ENCODE measurements at regions not wholly inside any gene's neighbourhood (a gene's known extent, or its start where the extent isn't known, plus 50 kb on each side); places are given as distances from the start of the nearest gene placed in this dataset.

DNA sequence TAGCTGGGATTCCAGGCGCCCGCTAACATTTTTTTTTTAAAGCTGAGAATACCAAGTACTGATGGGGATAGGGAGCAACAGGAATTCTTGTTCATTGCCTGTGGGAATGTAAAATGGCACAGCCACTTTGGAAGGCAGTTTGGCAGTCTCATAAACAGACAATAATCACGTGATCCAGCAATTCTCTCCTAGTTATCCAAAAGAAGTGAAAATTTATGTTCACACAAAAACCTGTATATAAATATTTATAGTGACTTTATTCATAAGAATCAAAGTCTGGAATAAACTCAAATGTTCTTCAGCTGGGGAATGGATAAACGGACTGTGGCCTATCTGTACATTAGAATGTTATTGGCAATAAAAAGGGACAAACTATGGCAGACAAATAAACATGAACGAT is 72.5 kb upstream of the NEO1 start:
- H3K27ac ChIP-seq (ENCODE audit: low read length): no peak overlapping the region
- TF ChIP-seq, protein P1, sequence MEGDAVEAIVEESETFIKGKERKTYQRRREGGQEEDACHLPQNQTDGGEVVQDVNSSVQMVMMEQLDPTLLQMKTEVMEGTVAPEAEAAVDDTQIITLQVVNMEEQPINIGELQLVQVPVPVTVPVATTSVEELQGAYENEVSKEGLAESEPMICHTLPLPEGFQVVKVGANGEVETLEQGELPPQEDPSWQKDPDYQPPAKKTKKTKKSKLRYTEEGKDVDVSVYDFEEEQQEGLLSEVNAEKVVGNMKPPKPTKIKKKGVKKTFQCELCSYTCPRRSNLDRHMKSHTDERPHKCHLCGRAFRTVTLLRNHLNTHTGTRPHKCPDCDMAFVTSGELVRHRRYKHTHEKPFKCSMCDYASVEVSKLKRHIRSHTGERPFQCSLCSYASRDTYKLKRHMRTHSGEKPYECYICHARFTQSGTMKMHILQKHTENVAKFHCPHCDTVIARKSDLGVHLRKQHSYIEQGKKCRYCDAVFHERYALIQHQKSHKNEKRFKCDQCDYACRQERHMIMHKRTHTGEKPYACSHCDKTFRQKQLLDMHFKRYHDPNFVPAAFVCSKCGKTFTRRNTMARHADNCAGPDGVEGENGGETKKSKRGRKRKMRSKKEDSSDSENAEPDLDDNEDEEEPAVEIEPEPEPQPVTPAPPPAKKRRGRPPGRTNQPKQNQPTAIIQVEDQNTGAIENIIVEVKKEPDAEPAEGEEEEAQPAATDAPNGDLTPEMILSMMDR (IDR thresholded peaks at IDR 0.05; ENCODE audit: low read depth, low read length): no peak
- TF ChIP-seq EZH2phosphoT487 (IDR thresholded peaks at IDR 0.05; ENCODE audit: low read depth): no peak

DNA sequence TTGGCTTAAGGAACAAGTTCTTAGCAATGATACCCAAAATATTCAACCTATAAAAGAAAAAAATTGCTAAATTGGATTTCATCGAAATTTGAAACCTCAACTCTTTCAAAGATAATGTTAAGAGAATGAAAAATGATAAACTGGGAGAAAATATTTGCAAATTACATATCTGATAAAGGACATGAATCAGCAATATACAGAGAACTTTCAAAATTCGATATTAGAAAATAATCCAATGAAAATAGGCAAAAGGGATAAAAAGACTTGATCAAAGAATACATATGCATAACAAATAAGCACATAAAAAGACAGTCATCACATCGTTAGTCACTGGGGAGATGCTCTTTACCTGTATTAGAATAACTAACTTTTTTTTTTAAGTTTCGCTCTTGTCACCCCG is 73.0 kb upstream of the NEO1 start:
- H3K9me3 ChIP-seq (ENCODE audit: insufficient read depth, low read length): no peaks in the 10 kb centered on the region
- TF ChIP-seq EZH2phosphoT487 (IDR thresholded peaks at IDR 0.05; ENCODE audit: low read depth): no peak
- TF ChIP-seq, protein P1 (IDR thresholded peaks at IDR 0.05; ENCODE audit: low read depth, low read length): no peak

More for the DNA sequence above, 72.5 kb upstream of the NEO1 start:
- no peaks in the 10 kb centered on the region for H3K4me1 ChIP-seq (ENCODE audit: low read length)
- no peak overlapping the region for H3K4me2 ChIP-seq (ENCODE audit: low read length)
- H4K20me1 ChIP-seq (ENCODE audit: insufficient read depth, low read length): no peaks in the 10 kb centered on the region
- peaks cover 25% of the 10 kb centered on the region; the same call in 1 of the 2 replicates for H3K27me3 ChIP-seq (ENCODE audit: low read depth, low read length)
- H3K4me3 ChIP-seq (ENCODE audit: low read length): no peak overlapping the region
- H2AFZ ChIP-seq (ENCODE audit: low read depth, low read length): no peak overlapping the region
- no peaks in the 10 kb centered on the region for H3K79me2 ChIP-seq (ENCODE audit: low read length)
- no peaks in the 10 kb centered on the region for H3K36me3 ChIP-seq (replicated peaks; ENCODE audit: low read depth, low read length)
- H3K9ac ChIP-seq (ENCODE audit: low read length): no peak overlapping the region
- H3K9me3 ChIP-seq (ENCODE audit: insufficient read depth, low read length): no peaks in the 10 kb centered on the region

DNA sequence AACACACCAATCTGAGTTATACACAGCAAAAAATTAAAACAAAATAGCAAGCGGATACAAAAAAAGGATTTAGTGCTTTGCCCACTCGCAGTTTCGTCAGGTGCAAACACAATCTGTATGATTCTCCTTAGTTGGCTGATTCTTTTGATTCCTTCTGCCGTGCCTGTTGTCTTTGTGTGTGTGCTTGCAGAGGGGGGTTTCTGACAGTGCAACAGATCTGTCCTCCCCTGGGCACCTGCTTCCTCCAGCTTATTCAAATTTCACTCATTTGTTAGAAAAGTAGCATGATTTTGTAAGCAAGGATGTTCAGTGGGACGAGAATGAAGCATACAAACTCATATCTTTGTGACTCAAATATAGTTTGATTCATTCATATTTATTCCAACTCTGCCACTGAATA is 74.0 kb upstream of the NEO1 start:
- Histone ChIP-seq H4K20me1 (ENCODE audit: insufficient read depth, low read length) (no peaks in the 10 kb centered on the region), H3K79me2 (ENCODE audit: low read length) (no peaks in the 10 kb centered on the region), H3K9me3 (ENCODE audit: insufficient read depth, low read length) (no peaks in the 10 kb centered on the region), H3K4me1 (ENCODE audit: low read length) (no peaks in the 10 kb centered on the region), H3K27ac (ENCODE audit: low read length) (no peak overlapping the region), H3K27me3 (ENCODE audit: low read depth, low read length) (peaks cover 12% of the 10 kb centered on the region; the same call in 1 of the 2 replicates), H3K4me2 (ENCODE audit: low read length) (no peak overlapping the region), H3K9ac (ENCODE audit: low read length) (no peak overlapping the region), H3K4me3 (ENCODE audit: low read length) (no peak overlapping the region), H2AFZ (ENCODE audit: low read depth, low read length) (no peak overlapping the region), H3K36me3 (replicated peaks; ENCODE audit: low read depth, low read length) (no peaks in the 10 kb centered on the region)
- TF ChIP-seq EZH2phosphoT487 (IDR thresholded peaks at IDR 0.05; ENCODE audit: low read depth): no peak
- TF ChIP-seq, protein P1 (IDR thresholded peaks at IDR 0.05; ENCODE audit: low read depth, low read length): no peak

More for the DNA sequence above, 73.0 kb upstream of the NEO1 start:
- no peaks in the 10 kb centered on the region for H4K20me1 ChIP-seq (ENCODE audit: insufficient read depth, low read length)
- H3K27ac ChIP-seq (ENCODE audit: low read length): no peak overlapping the region
- no peaks in the 10 kb centered on the region for H3K4me1 ChIP-seq (ENCODE audit: low read length)
- H3K36me3 ChIP-seq (replicated peaks; ENCODE audit: low read depth, low read length): no peaks in the 10 kb centered on the region
- H3K4me3 ChIP-seq (ENCODE audit: low read length): no peak overlapping the region
- peaks cover 22% of the 10 kb centered on the region; the same call in 1 of the 2 replicates for H3K27me3 ChIP-seq (ENCODE audit: low read depth, low read length)
- H3K79me2 ChIP-seq (ENCODE audit: low read length): no peaks in the 10 kb centered on the region
- H3K4me2 ChIP-seq (ENCODE audit: low read length): no peak overlapping the region
- no peak overlapping the region for H2AFZ ChIP-seq (ENCODE audit: low read depth, low read length)
- no peak overlapping the region for H3K9ac ChIP-seq (ENCODE audit: low read length)

DNA sequence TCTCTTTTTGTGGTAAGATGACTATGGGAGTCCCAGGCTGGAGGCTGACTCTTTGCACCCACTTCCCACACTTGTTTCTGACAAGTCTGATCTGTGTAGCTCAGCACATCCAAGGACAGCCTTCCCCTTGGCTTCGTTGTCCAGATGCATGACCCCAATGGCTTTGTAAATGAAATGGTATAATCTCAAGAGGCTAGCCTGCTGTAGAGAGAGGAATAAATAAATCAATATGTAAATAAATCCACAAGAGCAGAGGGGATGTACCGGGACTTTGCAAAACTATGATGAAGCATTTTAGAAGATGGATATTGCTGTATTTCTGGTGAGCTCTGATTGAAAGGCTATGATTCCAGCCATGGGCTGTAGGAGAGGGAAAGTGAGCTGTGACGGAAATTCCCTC is 79.9 kb upstream of the NEO1 start:
- H3K27me3 ChIP-seq (ENCODE audit: low read depth, low read length): peaks cover 30% of the 10 kb centered on the region
- no peaks in the 10 kb centered on the region for H3K36me3 ChIP-seq (replicated peaks; ENCODE audit: low read depth, low read length)
- no peaks in the 10 kb centered on the region for H3K79me2 ChIP-seq (ENCODE audit: low read length)
- no peak overlapping the region for H3K4me3 ChIP-seq (ENCODE audit: low read length)
- no peak overlapping the region for H3K9ac ChIP-seq (ENCODE audit: low read length)
- TF ChIP-seq, protein P1 (IDR thresholded peaks at IDR 0.05; ENCODE audit: low read depth, low read length): no peak
- TF ChIP-seq EZH2phosphoT487 (IDR thresholded peaks at IDR 0.05; ENCODE audit: low read depth): no peak
- H4K20me1 ChIP-seq (ENCODE audit: insufficient read depth, low read length): no peaks in the 10 kb centered on the region
- H3K27ac ChIP-seq (ENCODE audit: low read length): no peak overlapping the region
- no peak overlapping the region for H2AFZ ChIP-seq (ENCODE audit: low read depth, low read length)
- no peak overlapping the region for H3K4me2 ChIP-seq (ENCODE audit: low read length)
- H3K9me3 ChIP-seq (ENCODE audit: insufficient read depth, low read length): no peaks in the 10 kb centered on the region
- H3K4me1 ChIP-seq (ENCODE audit: low read length): no peaks in the 10 kb centered on the region
